OCI-LY3 (cell line): ENCODE measurements at regions not wholly inside any gene's neighbourhood (a gene's known extent, or its start where the extent isn't known, plus 50 kb on each side); places are given as distances from the start of the nearest gene placed in this dataset.

Source experiments
- CTCF ChIP-seq: fragments of 200-600, 300-600 bp; sonication (generic); IDR thresholded peaks from 2 replicates; pipeline ENCODE4 v1.5.1; 2014; ENCODE audit warnings: antibody characterized with exemption, low read length, low read depth
- EZH2phosphoT487 ChIP-seq: fragments of 200-600 bp; shearing (Covaris generic); IDR thresholded peaks from 2 replicates; pipeline ENCODE4 v1.6.1; 2018; ENCODE audit warnings: antibody characterized with exemption, mixed run types, low read depth

GRCh38 chr12:38144049-38144448 is 172.5 kb upstream of the ALG10B start:
- TF ChIP-seq CTCF (no peak), EZH2phosphoT487 (no peak)
